WI38 (cell line): ENCODE measurements at regions not wholly inside any gene's neighbourhood (a gene's known extent, or its start where the extent isn't known, plus 50 kb on each side); places are given as distances from the start of the nearest gene placed in this dataset.

Experiments
- H3K4me3 ChIP-seq: 2 replicates; pipeline ENCODE4 v1.5.1; 2011; ENCODE audit warnings: low read depth, mild to moderate bottlenecking, control low read depth, low read length
- CTCF ChIP-seq: IDR thresholded peaks from 2 replicates; pipeline ENCODE4 v1.5.1; 2012; ENCODE audit warnings: low read depth, mild to moderate bottlenecking, control low read depth, low read length

- no peak for TF ChIP-seq CTCF
- H3K4me3 ChIP-seq: no peak overlapping the region
These were observed 62.3 kb downstream of the TMEM100 start for GRCh38 chr17:55660178-55660886.

GRCh38 chr17:55659661-55660060 lies 63.0 kb downstream of the TMEM100 start:
- H3K4me3 ChIP-seq: no peak overlapping the region
- no peak for TF ChIP-seq CTCF

GRCh38 chr17:55655777-55656176 lies 66.9 kb downstream of the TMEM100 start:
- no peak overlapping the region for H3K4me3 ChIP-seq
- TF ChIP-seq CTCF: no peak

- no peak for TF ChIP-seq CTCF
These were observed 67.8 kb downstream of the TMEM100 start for GRCh38 chr17:55654821-55655220.

GRCh38 chr17:55654022-55654421 lies 68.6 kb downstream of the TMEM100 start:
- TF ChIP-seq CTCF: no peak
- no peak overlapping the region for H3K4me3 ChIP-seq

More at GRCh38 chr17:55654821-55655220, 67.8 kb downstream of the TMEM100 start:
- H3K4me3 ChIP-seq: no peak overlapping the region

- H3K4me3 ChIP-seq: no peak overlapping the region
- TF ChIP-seq CTCF: no peak
These were observed 69.8 kb downstream of the TMEM100 start for GRCh38 chr17:55652825-55653224.

- H3K4me3 ChIP-seq: no peak overlapping the region
- no peak for TF ChIP-seq CTCF
These were observed 70.4 kb downstream of the TMEM100 start for GRCh38 chr17:55652114-55652823.
